ENCODE measurements at regions not wholly inside any gene's neighbourhood (a gene's known extent, or its start where the extent isn't known, plus 50 kb on each side); places are given as distances from the start of the nearest gene placed in this dataset.

DNA sequence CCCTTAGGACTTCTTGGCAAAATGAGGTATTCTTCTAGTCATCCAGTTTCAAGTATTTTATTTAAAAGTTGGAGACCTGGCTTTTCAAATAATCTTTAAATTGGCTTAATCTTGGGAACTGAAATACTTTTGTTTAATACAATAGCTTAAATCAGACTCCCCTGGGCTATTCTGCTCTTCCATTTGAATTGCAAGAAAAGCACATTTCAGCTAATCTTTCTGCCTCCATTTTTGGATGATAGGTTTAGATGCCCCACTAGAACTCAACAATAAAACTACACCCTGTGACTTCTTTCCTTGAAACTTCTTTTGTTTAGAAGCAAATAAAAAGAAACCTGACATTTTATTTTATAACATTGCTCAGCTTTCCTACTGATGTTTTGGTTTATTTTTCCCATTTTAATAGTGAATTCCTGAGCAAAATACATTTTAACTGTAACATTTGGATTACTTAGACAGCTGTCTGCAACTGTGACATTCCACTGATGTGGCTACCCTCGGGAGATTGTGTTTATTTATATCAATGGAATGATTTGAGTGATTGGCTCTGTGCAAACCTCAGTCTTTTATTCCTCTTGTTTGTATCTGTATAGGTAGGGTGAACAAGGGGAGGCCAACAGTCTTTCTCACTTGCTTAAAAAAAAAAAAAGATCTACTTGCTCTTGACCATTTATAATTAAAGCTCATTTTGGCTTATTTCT is 1045.8 kb upstream of the CNTN5 start:
- no peak for TF ChIP-seq MEF2A (IDR thresholded peaks at IDR 0.05; ENCODE audit: insufficient read depth, low read depth, low read length)
- TF ChIP-seq, protein P1, sequence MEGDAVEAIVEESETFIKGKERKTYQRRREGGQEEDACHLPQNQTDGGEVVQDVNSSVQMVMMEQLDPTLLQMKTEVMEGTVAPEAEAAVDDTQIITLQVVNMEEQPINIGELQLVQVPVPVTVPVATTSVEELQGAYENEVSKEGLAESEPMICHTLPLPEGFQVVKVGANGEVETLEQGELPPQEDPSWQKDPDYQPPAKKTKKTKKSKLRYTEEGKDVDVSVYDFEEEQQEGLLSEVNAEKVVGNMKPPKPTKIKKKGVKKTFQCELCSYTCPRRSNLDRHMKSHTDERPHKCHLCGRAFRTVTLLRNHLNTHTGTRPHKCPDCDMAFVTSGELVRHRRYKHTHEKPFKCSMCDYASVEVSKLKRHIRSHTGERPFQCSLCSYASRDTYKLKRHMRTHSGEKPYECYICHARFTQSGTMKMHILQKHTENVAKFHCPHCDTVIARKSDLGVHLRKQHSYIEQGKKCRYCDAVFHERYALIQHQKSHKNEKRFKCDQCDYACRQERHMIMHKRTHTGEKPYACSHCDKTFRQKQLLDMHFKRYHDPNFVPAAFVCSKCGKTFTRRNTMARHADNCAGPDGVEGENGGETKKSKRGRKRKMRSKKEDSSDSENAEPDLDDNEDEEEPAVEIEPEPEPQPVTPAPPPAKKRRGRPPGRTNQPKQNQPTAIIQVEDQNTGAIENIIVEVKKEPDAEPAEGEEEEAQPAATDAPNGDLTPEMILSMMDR (IDR thresholded peaks at IDR 0.05 in 2 of 3, conservative IDR thresholded peaks at IDR 0.05 in 1 of 3; ENCODE audit: control insufficient read depth in 2 of 3, extremely low read depth in 1 of 3, insufficient read depth in 1 of 3, low read depth in 3 of 3, low read length in 3 of 3), result no peak
- TF ChIP-seq, protein P2, sequence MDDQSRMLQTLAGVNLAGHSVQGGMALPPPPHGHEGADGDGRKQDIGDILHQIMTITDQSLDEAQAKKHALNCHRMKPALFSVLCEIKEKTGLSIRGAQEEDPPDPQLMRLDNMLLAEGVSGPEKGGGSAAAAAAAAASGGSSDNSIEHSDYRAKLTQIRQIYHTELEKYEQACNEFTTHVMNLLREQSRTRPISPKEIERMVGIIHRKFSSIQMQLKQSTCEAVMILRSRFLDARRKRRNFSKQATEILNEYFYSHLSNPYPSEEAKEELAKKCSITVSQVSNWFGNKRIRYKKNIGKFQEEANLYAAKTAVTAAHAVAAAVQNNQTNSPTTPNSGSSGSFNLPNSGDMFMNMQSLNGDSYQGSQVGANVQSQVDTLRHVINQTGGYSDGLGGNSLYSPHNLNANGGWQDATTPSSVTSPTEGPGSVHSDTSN (IDR thresholded peaks at IDR 0.05; ENCODE audit: insufficient replicate concordance, low read depth, low read length), result no peak
- TF ChIP-seq JUND (IDR thresholded peaks at IDR 0.05; ENCODE audit: low read depth, low read length), result no peak
- TF ChIP-seq, protein P3, sequence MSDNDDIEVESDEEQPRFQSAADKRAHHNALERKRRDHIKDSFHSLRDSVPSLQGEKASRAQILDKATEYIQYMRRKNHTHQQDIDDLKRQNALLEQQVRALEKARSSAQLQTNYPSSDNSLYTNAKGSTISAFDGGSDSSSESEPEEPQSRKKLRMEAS (IDR thresholded peaks at IDR 0.05; ENCODE audit: low read depth, low read length), result no peak
- no peak for TF ChIP-seq HCFC1 (IDR thresholded peaks at IDR 0.05; ENCODE audit: low read length)
- TF ChIP-seq DPF2 (IDR thresholded peaks at IDR 0.05), result no peak
- TF ChIP-seq SP1 (IDR thresholded peaks at IDR 0.05; ENCODE audit: low read depth, low read length), result no peak
- no peak for TF ChIP-seq EZH2 (IDR thresholded peaks at IDR 0.05; ENCODE audit: borderline replicate concordance, control insufficient read depth, low read depth, low read length)

Measured in GM12878 (cell line).